ENCODE measurements at regions not wholly inside any gene's neighbourhood (a gene's known extent, or its start where the extent isn't known, plus 50 kb on each side); places are given as distances from the start of the nearest gene placed in this dataset.

GRCh38 chr10:21083861-21084260 lies 186.8 kb upstream of the NEBL start:
- no peak for TF ChIP-seq CTCF (IDR thresholded peaks at IDR 0.05)
- TF ChIP-seq POLR2A (IDR thresholded peaks at IDR 0.05) = no peak
